Activated CD8-positive, alpha-beta T cell treated with anti-CD3 and anti-CD28 coated beads for 36 hours (primary cell): ENCODE measurements at regions not wholly inside any gene's neighbourhood (a gene's known extent, or its start where the extent isn't known, plus 50 kb on each side); places are given as distances from the start of the nearest gene placed in this dataset.

ENCODE experiments used
- ATAC-seq: fragments of 200-7000 bp; cut with Tn5 transposase; one replicate; pipeline ENCODE4 v1.10.0; 2021; ENCODE audit warnings: mild to moderate bottlenecking, moderate library complexity
- CTCF ChIA-PET: fragments of 350-600 bp; sonication (Branson Sonifier 250); formaldehyde crosslinking; loops from one replicate; lab custom pipeline; 2021; ENCODE audit warnings: antibody characterized with exemption; lab: Charles Lee
- POLR2A ChIA-PET: fragments of 350-600 bp; sonication (Branson Sonifier 250); formaldehyde crosslinking; loops from one replicate; lab custom pipeline; 2021; ENCODE audit warnings: antibody characterized with exemption; lab: Charles Lee
- DNase-seq: peaks from one replicate; pipeline ENCODE4 v3.0.0-alpha.2; 2020
- H3K27ac Mint-ChIP-seq: one replicate; pipeline ENCODE4 v1.8.0; 2021; ENCODE audit warnings: mild to moderate bottlenecking, mixed read lengths
- H3K27me3 Mint-ChIP-seq: one replicate; pipeline ENCODE4 v1.8.0; 2021; ENCODE audit warnings: mixed read lengths
- H3K36me3 Mint-ChIP-seq: one replicate; pipeline ENCODE4 v1.8.0; 2021; ENCODE audit warnings: low read depth, mixed read lengths
- H3K4me1 Mint-ChIP-seq: one replicate; pipeline ENCODE4 v1.8.0; 2021; ENCODE audit warnings: low read depth, mixed read lengths
- H3K4me3 Mint-ChIP-seq: one replicate; pipeline ENCODE4 v1.8.0; 2021; ENCODE audit warnings: mild to moderate bottlenecking, moderate library complexity, mixed read lengths
- H3K9me3 Mint-ChIP-seq: one replicate; pipeline ENCODE4 v1.8.0; 2021; ENCODE audit warnings: mixed read lengths
- intact Hi-C: fragments of 100-400 bp; cut with micrococcal nuclease; formaldehyde crosslinking; loops from one replicate; pipeline ENCODE4 v1.10.0; 2022
- TF ChIP-seq, protein P1 (sequence below): fragments of 200-600 bp; IDR thresholded peaks from one replicate; pipeline ENCODE4 v1.8.0; 2022; ENCODE audit warnings: antibody characterized with exemption, mild to moderate bottlenecking

DNA sequence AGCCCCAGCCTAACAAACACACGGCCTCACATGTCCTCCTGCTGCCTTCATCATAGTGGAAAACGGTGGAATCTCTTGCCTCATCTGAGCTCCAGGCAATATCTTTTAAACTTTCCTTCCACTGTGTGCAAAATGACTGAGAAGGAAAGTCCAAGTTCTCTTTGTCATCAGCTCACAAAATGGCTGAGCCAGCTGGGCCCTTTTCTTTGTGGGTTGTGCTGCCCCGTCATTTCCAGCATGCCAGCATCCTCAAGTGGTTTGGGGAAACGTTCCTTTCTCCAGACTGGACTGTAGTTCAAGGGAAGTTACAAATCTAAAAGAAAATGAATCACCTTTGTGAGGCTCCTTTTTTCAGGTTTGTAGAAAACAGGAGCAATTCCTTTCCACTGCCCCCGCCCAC, 171.1 kb upstream of the FSTL4 start:
- Mint-ChIP-seq H3K4me3 (no peak overlapping the region), H3K9me3 (peaks cover 5% of the 10 kb centered on the region), H3K27me3 (no peaks in the 10 kb centered on the region), H3K27ac (no peak overlapping the region), H3K36me3 (no peaks in the 10 kb centered on the region), H3K4me1 (no peaks in the 10 kb centered on the region)
- TF ChIP-seq, protein P1, sequence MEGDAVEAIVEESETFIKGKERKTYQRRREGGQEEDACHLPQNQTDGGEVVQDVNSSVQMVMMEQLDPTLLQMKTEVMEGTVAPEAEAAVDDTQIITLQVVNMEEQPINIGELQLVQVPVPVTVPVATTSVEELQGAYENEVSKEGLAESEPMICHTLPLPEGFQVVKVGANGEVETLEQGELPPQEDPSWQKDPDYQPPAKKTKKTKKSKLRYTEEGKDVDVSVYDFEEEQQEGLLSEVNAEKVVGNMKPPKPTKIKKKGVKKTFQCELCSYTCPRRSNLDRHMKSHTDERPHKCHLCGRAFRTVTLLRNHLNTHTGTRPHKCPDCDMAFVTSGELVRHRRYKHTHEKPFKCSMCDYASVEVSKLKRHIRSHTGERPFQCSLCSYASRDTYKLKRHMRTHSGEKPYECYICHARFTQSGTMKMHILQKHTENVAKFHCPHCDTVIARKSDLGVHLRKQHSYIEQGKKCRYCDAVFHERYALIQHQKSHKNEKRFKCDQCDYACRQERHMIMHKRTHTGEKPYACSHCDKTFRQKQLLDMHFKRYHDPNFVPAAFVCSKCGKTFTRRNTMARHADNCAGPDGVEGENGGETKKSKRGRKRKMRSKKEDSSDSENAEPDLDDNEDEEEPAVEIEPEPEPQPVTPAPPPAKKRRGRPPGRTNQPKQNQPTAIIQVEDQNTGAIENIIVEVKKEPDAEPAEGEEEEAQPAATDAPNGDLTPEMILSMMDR: no peak
- ChIA-PET CTCF (no interaction called here), POLR2A (interaction anchor here (0.5 to 0.8 kb wide), 2 partner anchors 24 to 693 kb away, joined by 3 read pairs; no protein-coding TSS in a partner anchor)
- DNase-seq (no peak), ATAC-seq (no peak)
- intact Hi-C loops: no loop called here

DNA sequence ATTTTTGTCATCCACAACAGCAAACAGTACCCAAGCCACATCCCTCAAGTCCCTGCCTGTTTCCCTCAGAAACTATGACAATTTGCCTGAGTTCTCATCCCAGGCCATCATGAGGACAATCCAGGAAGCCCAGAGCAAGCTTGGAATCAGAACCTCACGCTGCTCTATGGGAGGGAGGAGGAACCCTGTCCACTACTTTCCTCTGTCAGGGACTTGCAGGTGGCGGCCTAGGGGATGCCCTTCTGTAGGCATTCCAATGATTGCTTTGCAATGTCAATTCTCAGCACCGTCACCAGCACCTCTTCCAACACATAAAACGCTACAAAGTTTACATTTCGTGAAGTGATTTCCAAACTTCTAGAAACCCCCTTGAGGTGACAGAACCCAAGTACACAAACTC, 170.4 kb upstream of the FSTL4 start:
- Mint-ChIP-seq H3K36me3 (no peaks in the 10 kb centered on the region), H3K4me3 (no peak overlapping the region), H3K27ac (no peak overlapping the region), H3K9me3 (peaks cover 5% of the 10 kb centered on the region), H3K4me1 (no peaks in the 10 kb centered on the region), H3K27me3 (no peaks in the 10 kb centered on the region)
- ATAC-seq: no peak
- intact Hi-C loops: no loop called here
- TF ChIP-seq, protein P1: no peak
- POLR2A ChIA-PET: no interaction called here
- CTCF ChIA-PET: no interaction called here
- DNase-seq: no peak

DNA sequence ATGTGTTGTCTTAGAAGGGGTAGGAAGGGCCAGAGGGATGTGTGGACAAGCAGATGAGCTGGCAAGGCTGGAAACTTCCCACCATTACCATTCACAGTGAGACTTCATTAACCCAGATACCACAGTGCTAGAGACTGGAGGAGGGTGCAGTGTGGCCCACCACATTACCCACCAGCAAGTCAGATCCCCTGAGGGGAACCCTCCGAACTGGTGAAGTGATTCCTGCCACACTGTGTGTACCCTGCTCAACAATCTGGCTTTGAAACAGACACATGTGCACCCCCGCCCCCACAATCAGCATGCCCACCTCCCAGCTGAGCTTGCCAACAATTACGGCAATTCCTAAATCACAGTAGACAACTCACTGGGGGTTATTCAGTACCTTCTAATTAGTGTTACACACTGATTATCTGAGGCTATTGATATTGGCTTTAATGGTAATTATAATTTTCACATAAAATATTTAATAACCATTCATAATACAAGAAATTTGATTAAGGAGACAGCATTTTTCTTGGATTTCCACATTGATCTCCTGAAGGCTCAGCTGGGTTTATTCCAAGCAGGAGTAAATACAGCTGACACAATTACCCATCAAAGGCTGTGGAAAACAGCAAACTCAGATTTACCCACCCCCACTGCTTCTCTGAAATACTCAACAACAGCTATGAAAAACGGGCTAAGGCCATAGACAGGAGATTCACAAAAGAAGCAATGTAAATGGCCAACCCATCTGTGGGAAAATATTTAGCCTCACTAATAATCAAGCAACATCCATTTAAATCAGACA, 169.3 kb upstream of the FSTL4 start:
- H3K27me3 Mint-ChIP-seq: no peaks in the 10 kb centered on the region
- no peak for DNase-seq
- H3K4me1 Mint-ChIP-seq: no peaks in the 10 kb centered on the region
- H3K4me3 Mint-ChIP-seq: no peak overlapping the region
- ChIA-PET CTCF (no interaction called here), POLR2A (no interaction called here)
- intact Hi-C loops: no loop called here
- H3K9me3 Mint-ChIP-seq: peaks cover 5% of the 10 kb centered on the region
- no peak overlapping the region for H3K27ac Mint-ChIP-seq
- H3K36me3 Mint-ChIP-seq: no peaks in the 10 kb centered on the region
- no peak for ATAC-seq
- TF ChIP-seq, protein P1: no peak

DNA sequence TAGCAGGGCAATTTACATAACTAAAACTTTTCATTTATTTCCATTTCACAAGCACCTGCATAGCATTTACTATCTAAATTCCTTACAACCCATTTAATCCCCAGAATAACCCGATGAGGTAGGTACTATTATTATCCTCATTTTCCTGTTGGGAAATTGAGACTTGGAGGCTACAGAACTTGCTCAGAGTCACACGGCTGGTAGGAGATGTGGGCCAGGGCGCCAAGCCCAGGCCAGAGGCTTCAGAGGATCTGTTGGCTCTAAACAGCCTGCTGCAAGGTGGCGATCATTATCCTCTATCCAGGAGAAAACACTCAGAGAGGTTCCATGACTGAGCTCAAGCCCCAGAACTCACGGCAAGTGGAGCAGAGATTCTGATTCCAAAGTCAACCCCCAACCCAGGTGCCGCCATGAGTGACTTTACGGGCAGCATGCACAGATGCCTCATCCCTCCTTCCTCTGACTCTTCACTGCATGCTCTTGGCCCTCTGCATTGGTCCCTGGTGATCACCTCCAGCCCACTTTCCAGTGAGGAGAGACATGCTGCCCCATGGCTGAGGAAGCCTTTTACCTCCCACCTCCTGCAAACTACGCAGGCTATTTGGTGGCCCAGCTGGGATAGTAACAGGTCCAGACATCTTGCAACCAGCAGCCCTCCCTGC, 168.4 kb upstream of the FSTL4 start:
- POLR2A ChIA-PET: no interaction called here
- intact Hi-C loops: no loop called here
- Mint-ChIP-seq H3K4me1 (no peaks in the 10 kb centered on the region), H3K27me3 (no peaks in the 10 kb centered on the region), H3K4me3 (no peak overlapping the region), H3K27ac (no peak overlapping the region), H3K9me3 (peaks cover 5% of the 10 kb centered on the region), H3K36me3 (no peaks in the 10 kb centered on the region)
- DNase-seq: no peak
- CTCF ChIA-PET: no interaction called here
- TF ChIP-seq, protein P1: no peak
- no peak for ATAC-seq

DNA sequence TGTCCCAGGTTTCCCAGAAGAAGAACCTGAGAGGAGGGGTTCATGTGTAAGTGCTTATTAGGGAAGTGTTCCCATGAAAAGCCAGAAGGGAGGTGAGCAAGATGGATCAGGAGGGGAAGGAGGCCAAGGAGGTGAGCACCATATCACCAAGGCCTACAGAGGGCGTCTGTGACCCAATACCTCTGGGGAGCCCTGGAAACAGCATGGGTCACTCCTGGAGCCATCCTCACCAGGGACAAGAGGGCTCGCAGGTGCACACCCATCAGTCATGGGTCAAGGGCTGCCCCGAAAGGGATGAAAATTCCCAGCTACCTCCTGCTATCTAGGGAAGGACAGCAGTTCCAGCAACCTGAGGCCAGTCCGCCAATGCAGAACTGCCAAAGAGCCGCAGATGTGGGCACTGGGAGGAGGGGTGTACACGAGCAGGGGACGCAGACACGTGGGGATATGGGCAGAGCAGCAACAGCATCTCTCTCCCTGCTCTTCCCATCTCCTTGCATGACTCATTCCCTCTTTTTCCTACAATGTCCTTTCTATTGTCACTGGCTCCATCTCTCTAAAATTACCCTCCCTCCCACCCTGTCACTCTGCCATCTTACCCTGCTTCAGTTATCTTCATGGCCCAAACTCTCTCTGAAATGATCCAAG, 167.6 kb upstream of the FSTL4 start:
- Mint-ChIP-seq H3K36me3 (no peaks in the 10 kb centered on the region), H3K27ac (no peak overlapping the region), H3K9me3 (peaks cover 3% of the 10 kb centered on the region), H3K4me1 (no peaks in the 10 kb centered on the region), H3K27me3 (no peaks in the 10 kb centered on the region), H3K4me3 (no peak overlapping the region)
- CTCF ChIA-PET: no interaction called here
- intact Hi-C loops: no loop called here
- POLR2A ChIA-PET: no interaction called here
- DNase-seq (no peak), ATAC-seq (no peak)
- TF ChIP-seq, protein P1: no peak
